ENCODE measurements at regions not wholly inside any gene's neighbourhood (a gene's known extent, or its start where the extent isn't known, plus 50 kb on each side); places are given as distances from the start of the nearest gene placed in this dataset.

DNA sequence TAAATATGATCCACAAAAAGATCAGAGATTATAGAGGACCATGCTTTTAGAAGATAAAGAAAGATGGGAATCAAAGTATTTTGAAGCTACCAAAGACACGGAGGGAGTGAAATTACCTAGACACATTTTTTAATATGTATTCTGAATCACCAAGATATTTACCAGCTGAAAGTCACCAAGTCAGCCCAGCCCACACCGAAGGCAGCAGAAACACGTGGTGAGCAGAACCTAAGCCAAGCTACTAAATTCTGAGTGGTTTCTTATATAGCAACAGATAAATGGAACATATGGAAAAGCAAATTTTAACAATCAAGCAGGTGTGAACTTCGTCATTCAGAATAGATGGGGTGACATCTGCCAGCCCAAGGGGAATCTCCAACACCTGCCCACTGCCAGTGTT, 134.7 kb upstream of the AKR1E2 start:
- H3K36me3 ChIP-seq, result no peaks in the 10 kb centered on the region
- H3K9me3 ChIP-seq, result no peaks in the 10 kb centered on the region
- H3K4me1 ChIP-seq, result peaks cover 0 to 5% of the 10 kb centered on the region in 2 donors
- H3K27ac ChIP-seq, result no peak overlapping the region
- DNase-seq (ENCODE audit: low spot score), result no peak
- no peaks in the 10 kb centered on the region for H3K27me3 ChIP-seq
- H3K4me3 ChIP-seq, result no peak overlapping the region
- TF ChIP-seq, protein P1, sequence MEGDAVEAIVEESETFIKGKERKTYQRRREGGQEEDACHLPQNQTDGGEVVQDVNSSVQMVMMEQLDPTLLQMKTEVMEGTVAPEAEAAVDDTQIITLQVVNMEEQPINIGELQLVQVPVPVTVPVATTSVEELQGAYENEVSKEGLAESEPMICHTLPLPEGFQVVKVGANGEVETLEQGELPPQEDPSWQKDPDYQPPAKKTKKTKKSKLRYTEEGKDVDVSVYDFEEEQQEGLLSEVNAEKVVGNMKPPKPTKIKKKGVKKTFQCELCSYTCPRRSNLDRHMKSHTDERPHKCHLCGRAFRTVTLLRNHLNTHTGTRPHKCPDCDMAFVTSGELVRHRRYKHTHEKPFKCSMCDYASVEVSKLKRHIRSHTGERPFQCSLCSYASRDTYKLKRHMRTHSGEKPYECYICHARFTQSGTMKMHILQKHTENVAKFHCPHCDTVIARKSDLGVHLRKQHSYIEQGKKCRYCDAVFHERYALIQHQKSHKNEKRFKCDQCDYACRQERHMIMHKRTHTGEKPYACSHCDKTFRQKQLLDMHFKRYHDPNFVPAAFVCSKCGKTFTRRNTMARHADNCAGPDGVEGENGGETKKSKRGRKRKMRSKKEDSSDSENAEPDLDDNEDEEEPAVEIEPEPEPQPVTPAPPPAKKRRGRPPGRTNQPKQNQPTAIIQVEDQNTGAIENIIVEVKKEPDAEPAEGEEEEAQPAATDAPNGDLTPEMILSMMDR (IDR thresholded peaks at IDR 0.05), result no peak

DNA sequence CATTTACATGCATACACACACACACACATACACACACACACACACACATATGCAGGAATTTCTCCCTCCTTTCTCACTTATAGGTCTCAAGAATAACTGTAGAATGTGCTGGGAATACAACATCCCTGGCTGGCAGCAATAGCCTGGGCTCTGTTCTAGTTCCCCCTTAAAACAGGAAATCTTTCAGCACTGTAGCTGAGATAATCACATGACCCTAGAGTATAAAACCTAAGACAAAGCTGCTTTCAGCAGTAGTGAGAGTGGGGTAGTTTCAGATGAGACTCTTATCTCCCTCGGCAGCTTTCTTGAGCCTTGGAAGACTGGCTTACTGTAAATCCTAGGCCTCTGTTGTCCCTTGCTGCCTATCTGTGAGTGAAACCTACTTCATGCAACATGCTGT, 137.4 kb upstream of the AKR1E2 start:
- no peaks in the 10 kb centered on the region for H3K9me3 ChIP-seq
- no peak overlapping the region for H3K4me3 ChIP-seq
- H3K36me3 ChIP-seq, result no peaks in the 10 kb centered on the region
- no peaks in the 10 kb centered on the region for H3K27me3 ChIP-seq
- DNase-seq (ENCODE audit: low spot score), result no peak
- TF ChIP-seq, protein P1 (IDR thresholded peaks at IDR 0.05), result no peak
- H3K27ac ChIP-seq, result no peak overlapping the region
- H3K4me1 ChIP-seq, result peaks cover 0 to 7% of the 10 kb centered on the region in 2 donors

DNA sequence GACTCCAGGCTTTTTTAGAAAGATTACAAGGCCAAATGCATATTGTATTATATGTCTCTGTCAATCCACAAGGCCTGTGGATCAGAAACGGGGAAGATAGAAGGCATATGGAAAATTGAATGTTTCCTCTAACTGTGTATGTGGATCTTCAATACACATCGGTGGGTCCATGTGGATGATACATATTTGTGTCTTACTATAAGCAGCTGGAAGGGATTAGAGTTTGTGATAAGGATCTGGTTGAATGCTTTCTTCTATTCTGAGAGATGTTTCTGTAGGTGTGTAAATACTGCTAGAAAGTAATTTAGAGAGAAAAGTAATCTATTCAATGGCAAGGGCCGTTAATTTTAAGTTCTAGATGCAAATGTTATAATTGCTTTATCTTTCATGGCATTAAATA, 137.8 kb upstream of the AKR1E2 start:
- Histone ChIP-seq H3K27me3 (no peaks in the 10 kb centered on the region), H3K36me3 (no peaks in the 10 kb centered on the region), H3K4me3 (no peak overlapping the region), H3K9me3 (no peaks in the 10 kb centered on the region), H3K27ac (no peak overlapping the region), H3K4me1 (peaks cover 0 to 7% of the 10 kb centered on the region in 2 donors)
- TF ChIP-seq, protein P1 (IDR thresholded peaks at IDR 0.05), result no peak
- no peak for DNase-seq (ENCODE audit: low spot score)

DNA sequence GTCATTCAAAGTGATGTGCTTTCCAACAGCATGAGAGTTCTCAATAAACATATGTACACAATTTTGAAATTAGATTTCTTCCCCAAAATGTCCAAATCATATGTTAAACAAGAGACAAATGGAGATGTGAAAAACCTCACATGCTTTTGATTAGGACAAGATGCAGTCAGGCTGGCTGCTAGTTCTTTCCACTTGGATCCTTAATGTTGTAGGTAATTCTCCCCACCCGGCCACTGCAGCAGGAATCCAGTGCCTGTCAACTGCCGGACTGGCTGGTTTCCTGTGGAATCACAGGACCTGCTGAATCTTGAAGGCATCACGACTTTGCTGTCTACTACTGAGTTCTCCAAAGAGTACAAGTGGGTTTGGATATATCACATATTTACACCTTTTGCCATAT, 138.6 kb upstream of the AKR1E2 start:
- DNase-seq (ENCODE audit: low spot score), result no peak
- TF ChIP-seq, protein P1 (IDR thresholded peaks at IDR 0.05), result no peak

DNA sequence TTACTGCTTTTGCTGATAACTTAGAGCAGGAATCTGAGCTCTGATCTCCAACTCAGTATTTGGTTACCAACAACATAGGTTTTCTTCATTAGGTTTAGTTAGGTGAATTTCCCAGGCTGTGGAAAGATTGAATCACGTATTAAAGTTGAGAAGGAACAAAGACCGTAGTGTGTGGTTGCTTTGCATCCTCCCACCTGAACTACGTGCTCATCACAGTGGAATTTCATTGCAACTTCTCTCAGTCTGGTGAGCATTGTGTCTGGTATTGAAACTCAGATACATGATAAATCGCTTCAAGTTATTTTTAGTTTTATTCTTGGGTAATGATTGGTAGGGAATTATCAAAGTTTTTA, 139.4 kb upstream of the AKR1E2 start:
- TF ChIP-seq, protein P1 (IDR thresholded peaks at IDR 0.05), result no peak
- H3K27me3 ChIP-seq, result no peaks in the 10 kb centered on the region
- H3K36me3 ChIP-seq, result no peaks in the 10 kb centered on the region
- H3K4me1 ChIP-seq, result peaks cover 0 to 7% of the 10 kb centered on the region in 2 donors
- H3K9me3 ChIP-seq, result no peaks in the 10 kb centered on the region
- H3K4me3 ChIP-seq, result no peak overlapping the region
- no peak for DNase-seq (ENCODE audit: low spot score)
- H3K27ac ChIP-seq, result no peak overlapping the region

More for the DNA sequence above, 138.6 kb upstream of the AKR1E2 start:
- Histone ChIP-seq H3K9me3 (no peaks in the 10 kb centered on the region), H3K4me3 (no peak overlapping the region), H3K4me1 (peaks cover 0 to 7% of the 10 kb centered on the region in 2 donors), H3K27me3 (no peaks in the 10 kb centered on the region), H3K27ac (no peak overlapping the region), H3K36me3 (no peaks in the 10 kb centered on the region)

DNA sequence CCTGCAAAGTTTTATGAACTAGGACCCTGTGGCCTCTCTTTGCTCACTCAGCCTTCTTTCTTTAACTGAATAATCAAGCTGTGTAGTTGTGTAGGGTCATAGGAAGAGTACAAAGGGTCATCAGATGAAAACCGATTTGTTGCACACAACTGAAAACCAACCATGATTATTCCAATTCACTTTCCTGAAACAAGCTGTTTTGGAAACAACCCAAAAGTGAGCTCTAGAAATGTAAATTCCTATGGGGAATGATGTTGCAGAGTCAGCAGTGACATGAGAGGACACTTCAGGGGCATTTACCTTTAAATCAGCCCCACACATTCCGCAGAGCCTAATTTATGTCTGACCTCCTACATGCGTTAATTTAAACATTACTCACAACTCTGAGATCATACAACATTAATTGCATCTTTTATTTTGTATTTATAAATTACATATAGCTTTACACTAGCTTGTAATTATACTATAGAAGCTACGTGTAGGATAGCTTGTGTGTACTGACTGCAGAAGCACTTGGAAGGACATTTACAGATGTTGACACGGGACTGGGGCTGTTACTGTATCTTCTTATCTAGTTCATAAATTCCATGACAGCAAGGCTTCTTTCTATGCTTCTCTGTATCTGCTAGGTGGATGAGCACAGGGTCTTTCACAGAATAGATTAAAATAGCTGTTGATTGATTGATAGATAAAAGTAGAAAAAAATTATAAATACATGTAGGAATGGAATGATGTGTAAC, 139.9 kb upstream of the AKR1E2 start:
- peak overlapping the region in 1 of 2 donors; percentile 17 for H3K27ac ChIP-seq
- no peaks in the 10 kb centered on the region for H3K27me3 ChIP-seq
- no peak overlapping the region for H3K4me3 ChIP-seq
- TF ChIP-seq, protein P1 (IDR thresholded peaks at IDR 0.05), result no peak
- H3K36me3 ChIP-seq, result no peaks in the 10 kb centered on the region
- DNase-seq (ENCODE audit: low spot score), result no peak
- H3K9me3 ChIP-seq, result no peaks in the 10 kb centered on the region
- peaks cover 0 to 7% of the 10 kb centered on the region in 2 donors for H3K4me1 ChIP-seq

All from right atrium auricular region (tissue), 2 donors.